IMR-90 (cell line): ENCODE measurements at regions not wholly inside any gene's neighbourhood (a gene's known extent, or its start where the extent isn't known, plus 50 kb on each side); places are given as distances from the start of the nearest gene placed in this dataset.

Experiments
- FOS ChIP-seq: fragments of 150-350 bp; IDR thresholded peaks from 2 replicates; pipeline ENCODE4 v1.6.1; 2016; ENCODE audit warnings: low read depth, low read length
- POLR2A ChIP-seq: IDR thresholded peaks from 2 replicates; pipeline ENCODE4 v1.6.1; 2012; ENCODE audit warnings: mild to moderate bottlenecking, low read depth, low read length
- RFX5 ChIP-seq: IDR thresholded peaks from 2 replicates; pipeline ENCODE4 v1.8.0; 2012; ENCODE audit warnings: low read depth, mild to moderate bottlenecking, low read length, moderate library complexity
- TF ChIP-seq, protein P1 (sequence below): conservative IDR thresholded peaks from 2 replicates; pipeline ENCODE4 v1.5.1; 2012; ENCODE audit warnings: mild to moderate bottlenecking, low read depth, low read length, improper control_type of control experiment
- TF ChIP-seq, protein P2 (sequence below): fragments of 150-350 bp; IDR thresholded peaks from 2 replicates; pipeline ENCODE4 v1.6.1; 2017; ENCODE audit warnings: mild to moderate bottlenecking, antibody characterized with exemption, low read length, low read depth

DNA sequence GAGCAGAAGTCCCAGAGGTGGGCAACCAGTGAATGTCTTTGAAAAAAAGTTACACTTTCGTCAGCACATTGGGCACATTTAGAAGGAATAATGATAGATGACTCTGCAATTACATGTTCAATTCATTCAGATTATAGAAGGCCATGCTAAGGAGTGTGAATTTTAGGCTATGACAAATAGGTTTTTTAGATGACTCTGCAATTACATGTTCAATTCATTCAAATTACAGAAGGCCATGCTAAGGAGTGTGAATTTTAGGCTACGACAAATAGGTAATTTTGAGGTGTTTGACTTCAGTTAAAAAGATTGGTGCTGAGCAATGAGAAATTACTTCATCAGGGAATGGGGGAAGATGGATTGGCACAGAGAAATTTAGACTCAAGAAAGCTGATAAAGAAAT, 744.9 kb upstream of the MMS22L start:
- TF ChIP-seq, protein P1, sequence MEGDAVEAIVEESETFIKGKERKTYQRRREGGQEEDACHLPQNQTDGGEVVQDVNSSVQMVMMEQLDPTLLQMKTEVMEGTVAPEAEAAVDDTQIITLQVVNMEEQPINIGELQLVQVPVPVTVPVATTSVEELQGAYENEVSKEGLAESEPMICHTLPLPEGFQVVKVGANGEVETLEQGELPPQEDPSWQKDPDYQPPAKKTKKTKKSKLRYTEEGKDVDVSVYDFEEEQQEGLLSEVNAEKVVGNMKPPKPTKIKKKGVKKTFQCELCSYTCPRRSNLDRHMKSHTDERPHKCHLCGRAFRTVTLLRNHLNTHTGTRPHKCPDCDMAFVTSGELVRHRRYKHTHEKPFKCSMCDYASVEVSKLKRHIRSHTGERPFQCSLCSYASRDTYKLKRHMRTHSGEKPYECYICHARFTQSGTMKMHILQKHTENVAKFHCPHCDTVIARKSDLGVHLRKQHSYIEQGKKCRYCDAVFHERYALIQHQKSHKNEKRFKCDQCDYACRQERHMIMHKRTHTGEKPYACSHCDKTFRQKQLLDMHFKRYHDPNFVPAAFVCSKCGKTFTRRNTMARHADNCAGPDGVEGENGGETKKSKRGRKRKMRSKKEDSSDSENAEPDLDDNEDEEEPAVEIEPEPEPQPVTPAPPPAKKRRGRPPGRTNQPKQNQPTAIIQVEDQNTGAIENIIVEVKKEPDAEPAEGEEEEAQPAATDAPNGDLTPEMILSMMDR: no peak
- TF ChIP-seq, protein P2, sequence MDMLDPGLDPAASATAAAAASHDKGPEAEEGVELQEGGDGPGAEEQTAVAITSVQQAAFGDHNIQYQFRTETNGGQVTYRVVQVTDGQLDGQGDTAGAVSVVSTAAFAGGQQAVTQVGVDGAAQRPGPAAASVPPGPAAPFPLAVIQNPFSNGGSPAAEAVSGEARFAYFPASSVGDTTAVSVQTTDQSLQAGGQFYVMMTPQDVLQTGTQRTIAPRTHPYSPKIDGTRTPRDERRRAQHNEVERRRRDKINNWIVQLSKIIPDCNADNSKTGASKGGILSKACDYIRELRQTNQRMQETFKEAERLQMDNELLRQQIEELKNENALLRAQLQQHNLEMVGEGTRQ: no peak
- TF ChIP-seq FOS (no peak), POLR2A (no peak), RFX5 (no peak)
